H9 (cell line): ENCODE measurements at regions not wholly inside any gene's neighbourhood (a gene's known extent, or its start where the extent isn't known, plus 50 kb on each side); places are given as distances from the start of the nearest gene placed in this dataset.

ENCODE experiments used
- DNase-seq: peaks from one replicate; pipeline ENCODE4 v3.0.0-alpha.2; 2017
- H2AFZ ChIP-seq: one replicate; pipeline ENCODE4 v1.6.1; 2013; ENCODE audit warnings: mild to moderate bottlenecking, low read length, control low read depth, moderate library complexity
- H2AK5ac ChIP-seq: 2 replicates; pipeline ENCODE4 v1.6.1; 2013; ENCODE audit warnings: low read length, control low read depth, mixed read lengths; ENCODE audit not compliant: insufficient read length
- H2BK120ac ChIP-seq: one replicate; pipeline ENCODE4 v1.6.1; 2013; ENCODE audit warnings: low read depth, mild to moderate bottlenecking, low read length, control low read depth, inconsistent platforms; ENCODE audit not compliant: poor library complexity, severe bottlenecking
- H2BK12ac ChIP-seq: 2 replicates; pipeline ENCODE4 v1.6.1; 2013; ENCODE audit warnings: low read length, control low read depth, mixed read lengths, low read depth; ENCODE audit not compliant: insufficient read length
- H2BK15ac ChIP-seq: 2 replicates; pipeline ENCODE4 v1.6.1; 2013; ENCODE audit warnings: low read depth, low read length, control low read depth
- H2BK20ac ChIP-seq: one replicate; pipeline ENCODE4 v1.6.1; 2013; ENCODE audit warnings: low read depth, mild to moderate bottlenecking, low read length, control low read depth, inconsistent platforms; ENCODE audit not compliant: poor library complexity, severe bottlenecking
- H2BK5ac ChIP-seq: 2 replicates; pipeline ENCODE4 v1.6.1; 2013; ENCODE audit warnings: low read length, control low read depth, mixed read lengths; ENCODE audit not compliant: insufficient read length
- H3K14ac ChIP-seq: 2 replicates; pipeline ENCODE4 v1.6.1; 2013; ENCODE audit warnings: low read length, control low read depth; ENCODE audit not compliant: insufficient read depth
- H3K18ac ChIP-seq: 2 replicates; pipeline ENCODE4 v1.6.1; 2013; ENCODE audit warnings: low read depth, mild to moderate bottlenecking, mixed read lengths, low read length, control low read depth; ENCODE audit not compliant: insufficient read length
- H3K23ac ChIP-seq: 2 replicates; pipeline ENCODE4 v1.6.1; 2013; ENCODE audit warnings: low read length, control low read depth, mixed read lengths, low read depth; ENCODE audit not compliant: insufficient read length
- H3K23me2 ChIP-seq: 2 replicates; pipeline ENCODE4 v1.6.1; 2013; ENCODE audit warnings: low read depth, mild to moderate bottlenecking, mixed read lengths, low read length, control low read depth; ENCODE audit not compliant: insufficient read length, poor library complexity, severe bottlenecking
- H3K27ac ChIP-seq: 2 replicates; pipeline ENCODE4 v1.5.1; 2013; ENCODE audit warnings: low read length, control low read depth, mixed read lengths, low read depth; ENCODE audit not compliant: insufficient read length
- H3K27me3 ChIP-seq: 2 replicates; pipeline ENCODE4 v1.6.1; 2013; ENCODE audit warnings: low read length, control low read depth, inconsistent platforms; ENCODE audit not compliant: insufficient read depth
- H3K4ac ChIP-seq: 2 replicates; pipeline ENCODE4 v1.6.1; 2013; ENCODE audit warnings: low read depth, mild to moderate bottlenecking, control low read depth, inconsistent platforms, low read length, moderate library complexity
- H3K4me1 ChIP-seq: 2 replicates; pipeline ENCODE4 v1.6.1; 2013; ENCODE audit warnings: low read length, control low read depth, inconsistent platforms; ENCODE audit not compliant: insufficient read depth
- H3K4me2 ChIP-seq: 2 replicates; pipeline ENCODE4 v1.6.1; 2013; ENCODE audit warnings: low read length, control low read depth, mixed read lengths; ENCODE audit not compliant: insufficient read length, insufficient read depth
- H3K56ac ChIP-seq: 2 replicates; pipeline ENCODE4 v1.6.1; 2013; ENCODE audit warnings: low read depth, mild to moderate bottlenecking, mixed read lengths, low read length, control low read depth; ENCODE audit not compliant: insufficient read length
- H3K79me1 ChIP-seq: 2 replicates; pipeline ENCODE4 v1.6.1; 2013; ENCODE audit warnings: low read depth, mild to moderate bottlenecking, moderate library complexity, low read length, control low read depth, inconsistent platforms; ENCODE audit not compliant: insufficient read depth, poor library complexity, severe bottlenecking
- H3K79me2 ChIP-seq: 2 replicates; pipeline ENCODE4 v1.6.1; 2013; ENCODE audit warnings: low read length, control low read depth, inconsistent platforms; ENCODE audit not compliant: insufficient read depth
- H3K9ac ChIP-seq: 2 replicates; pipeline ENCODE4 v1.6.1; 2013; ENCODE audit warnings: low read length, control low read depth, mixed read lengths; ENCODE audit not compliant: insufficient read length; ENCODE audit errors: extremely low read depth
- H3K9me3 ChIP-seq: one replicate; pipeline ENCODE4 v1.6.1; 2013; ENCODE audit warnings: low read depth, low read length, inconsistent platforms; ENCODE audit not compliant: control insufficient read depth
- H3T11ph ChIP-seq: one replicate; pipeline ENCODE4 v1.6.1; 2013; ENCODE audit warnings: mild to moderate bottlenecking, low read length, control low read depth, inconsistent platforms
- H4K20me1 ChIP-seq: one replicate; pipeline ENCODE4 v1.6.1; 2013; ENCODE audit not compliant: control insufficient read depth, insufficient read length, insufficient read depth
- H4K5ac ChIP-seq: 2 replicates; pipeline ENCODE4 v1.6.1; 2013; ENCODE audit warnings: low read depth, mild to moderate bottlenecking, mixed read lengths, low read length, control low read depth; ENCODE audit not compliant: insufficient read length
- H4K8ac ChIP-seq: replicated peaks from 2 replicates; pipeline ENCODE4 v1.6.1; 2013; ENCODE audit warnings: low read length, control low read depth, mixed read lengths, low read depth; ENCODE audit not compliant: insufficient read length
- H4K91ac ChIP-seq: 2 replicates; pipeline ENCODE4 v1.6.1; 2013; ENCODE audit warnings: low read depth, mild to moderate bottlenecking, moderate library complexity, mixed read lengths, low read length, control low read depth; ENCODE audit not compliant: insufficient read length
- H3K27ac Mint-ChIP-seq, 3 experiments: 2 replicates in 2 of 3; 3 replicates in 1 of 3; pipeline ENCODE4 v1.8.0; 2020 to 2021; ENCODE audit warnings: mixed read lengths in 3 of 3, mild to moderate bottlenecking in 1 of 3, moderate library complexity in 1 of 3
- H3K27me3 Mint-ChIP-seq: 2 replicates; pipeline ENCODE4 v1.8.0; 2021; ENCODE audit warnings: low read depth, mild to moderate bottlenecking, moderate library complexity, mixed read lengths
- H3K36me3 Mint-ChIP-seq, 3 experiments: 2 replicates in 2 of 3; 3 replicates in 1 of 3; pipeline ENCODE4 v1.8.0; 2020 to 2021; ENCODE audit warnings: low read depth in 3 of 3, mixed read lengths in 3 of 3; ENCODE audit not compliant: insufficient read depth in 1 of 3
- H3K4me1 Mint-ChIP-seq, 2 experiments: 2 replicates each; pipeline ENCODE4 v1.8.0; 2020; ENCODE audit warnings: mixed read lengths in 2 of 2
- H3K4me3 Mint-ChIP-seq, 2 experiments: 2 replicates in 1 of 2; 3 replicates in 1 of 2; pipeline ENCODE4 v1.8.0; 2020 to 2021; ENCODE audit warnings: mild to moderate bottlenecking in 2 of 2, mixed read lengths in 2 of 2, moderate library complexity in 1 of 2
- H3K9me3 Mint-ChIP-seq, 2 experiments: 2 replicates in 1 of 2; 3 replicates in 1 of 2; pipeline ENCODE4 v1.8.0; 2020; ENCODE audit warnings: mild to moderate bottlenecking in 2 of 2, mixed read lengths in 2 of 2, moderate library complexity in 1 of 2
- WGBS: extraction: QIAGEN DNeasy Blood & Tissue Kit; methylation state at CpG from one replicate; pipeline ENCODE4 v1.1.7; 2013; ENCODE audit warnings: missing lambda C conversion rate, low lambda C conversion rate, mixed read lengths; ENCODE audit not compliant: insufficient read length; ENCODE audit errors: extremely low coverage; 5-methylcytosine and 5-hydroxymethylcytosine counted together
- TF ChIP-seq, protein P1 (sequence below): fragments of 200-600 bp; sonication (generic); conservative IDR thresholded peaks from 3 replicates; pipeline ENCODE4 v1.8.0; 2021; ENCODE audit warnings: antibody characterized with exemption, mild to moderate bottlenecking

DNA sequence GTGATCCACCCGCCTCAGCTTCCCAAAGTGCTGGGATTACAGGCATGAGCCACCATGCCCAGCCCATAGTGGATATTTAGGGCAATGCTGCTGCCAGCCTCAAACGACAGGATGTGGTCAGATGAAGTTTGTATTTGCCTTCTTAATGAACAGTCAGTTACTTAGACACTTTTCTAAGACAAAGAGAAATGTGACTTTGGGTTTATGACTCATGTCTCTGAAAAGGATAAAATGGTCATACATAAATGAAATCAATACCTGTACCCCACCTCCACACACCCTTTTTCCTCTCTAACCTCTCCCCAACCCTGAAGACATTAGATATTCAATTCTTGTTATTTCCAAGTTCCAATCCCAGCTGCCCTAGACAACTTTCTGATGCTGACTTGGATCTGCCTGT, 109.3 kb upstream of the INSIG1 start:
- no peak overlapping the region for H2AK5ac ChIP-seq
- no peak overlapping the region for H3K9ac ChIP-seq
- H3K79me2 ChIP-seq, result no peaks in the 10 kb centered on the region
- H3K4ac ChIP-seq, result no peak overlapping the region
- no peak overlapping the region for H4K91ac ChIP-seq
- no CpG with 5 or more reads among the region's 2 CpGs for WGBS
- no peak overlapping the region for H2AFZ ChIP-seq
- Mint-ChIP-seq H3K27me3 (peaks cover 51% of the 10 kb centered on the region), H3K27ac (no peak overlapping the region), H3K4me3 (peak overlapping the region in 1 of 2 experiments; percentile 11; a peak in 1 of 5 replicates), H3K36me3 (peaks cover 21 to 36% (median 27%) of the 10 kb centered on the region in 3 experiments), H3K4me1 (peaks cover 0 to 8% of the 10 kb centered on the region in 2 experiments; a peak in 2 of 4 replicates), H3K9me3 (peaks cover 46 to 50% of the 10 kb centered on the region in 2 experiments)
- H2BK12ac ChIP-seq, result no peak overlapping the region
- no peaks in the 10 kb centered on the region for H3K79me1 ChIP-seq
- no peak overlapping the region for H3K14ac ChIP-seq
- no peaks in the 10 kb centered on the region for H3K23me2 ChIP-seq
- no peak overlapping the region for H2BK5ac ChIP-seq
- no peak overlapping the region for H3K56ac ChIP-seq
- TF ChIP-seq, protein P1, sequence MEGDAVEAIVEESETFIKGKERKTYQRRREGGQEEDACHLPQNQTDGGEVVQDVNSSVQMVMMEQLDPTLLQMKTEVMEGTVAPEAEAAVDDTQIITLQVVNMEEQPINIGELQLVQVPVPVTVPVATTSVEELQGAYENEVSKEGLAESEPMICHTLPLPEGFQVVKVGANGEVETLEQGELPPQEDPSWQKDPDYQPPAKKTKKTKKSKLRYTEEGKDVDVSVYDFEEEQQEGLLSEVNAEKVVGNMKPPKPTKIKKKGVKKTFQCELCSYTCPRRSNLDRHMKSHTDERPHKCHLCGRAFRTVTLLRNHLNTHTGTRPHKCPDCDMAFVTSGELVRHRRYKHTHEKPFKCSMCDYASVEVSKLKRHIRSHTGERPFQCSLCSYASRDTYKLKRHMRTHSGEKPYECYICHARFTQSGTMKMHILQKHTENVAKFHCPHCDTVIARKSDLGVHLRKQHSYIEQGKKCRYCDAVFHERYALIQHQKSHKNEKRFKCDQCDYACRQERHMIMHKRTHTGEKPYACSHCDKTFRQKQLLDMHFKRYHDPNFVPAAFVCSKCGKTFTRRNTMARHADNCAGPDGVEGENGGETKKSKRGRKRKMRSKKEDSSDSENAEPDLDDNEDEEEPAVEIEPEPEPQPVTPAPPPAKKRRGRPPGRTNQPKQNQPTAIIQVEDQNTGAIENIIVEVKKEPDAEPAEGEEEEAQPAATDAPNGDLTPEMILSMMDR, result no peak
- H2BK15ac ChIP-seq, result no peak overlapping the region
- H3K27me3 ChIP-seq, result no peaks in the 10 kb centered on the region
- DNase-seq, result no peak
- H4K5ac ChIP-seq, result no peak overlapping the region
- no peak overlapping the region for H4K8ac ChIP-seq
- no peaks in the 10 kb centered on the region; the same call in 1 of the 2 replicates for H3K4me1 ChIP-seq
- no peak overlapping the region for H3T11ph ChIP-seq
- no peak overlapping the region for H2BK120ac ChIP-seq
- H2BK20ac ChIP-seq, result no peak overlapping the region
- no peak overlapping the region for H3K23ac ChIP-seq
- peaks cover 26% of the 10 kb centered on the region for H3K9me3 ChIP-seq
- no peak overlapping the region for H3K4me2 ChIP-seq
- no peaks in the 10 kb centered on the region for H4K20me1 ChIP-seq
- no peak overlapping the region for H3K18ac ChIP-seq
- no peak overlapping the region for H3K27ac ChIP-seq
